Mesendoderm (in vitro differentiated cells): ENCODE measurements at regions not wholly inside any gene's neighbourhood (a gene's known extent, or its start where the extent isn't known, plus 50 kb on each side); places are given as distances from the start of the nearest gene placed in this dataset.
A peak's percentile ranks its signal among the peaks of the same experiment; 100 is the strongest.

Source experiments
- DNase-seq: peaks from one replicate; pipeline ENCODE4 v3.0.0; 2013
- H2AK5ac ChIP-seq: 2 replicates; pipeline ENCODE4 v1.6.1; 2013; ENCODE audit warnings: low read length, inconsistent platforms
- H2BK120ac ChIP-seq: 2 replicates; pipeline ENCODE4 v1.6.1; 2013; ENCODE audit warnings: low read depth, mild to moderate bottlenecking, low read length, moderate library complexity, mixed read lengths
- H2BK15ac ChIP-seq: replicated peaks from 2 replicates; pipeline ENCODE4 v1.6.1; 2013; ENCODE audit warnings: low read depth, mild to moderate bottlenecking, moderate library complexity
- H2BK5ac ChIP-seq: 2 replicates; pipeline ENCODE4 v1.6.1; 2013; ENCODE audit warnings: low read length, inconsistent platforms
- H3K18ac ChIP-seq: 2 replicates; pipeline ENCODE4 v1.6.1; 2013; ENCODE audit warnings: mild to moderate bottlenecking, low read length, mixed read lengths
- H3K23ac ChIP-seq: one replicate; pipeline ENCODE4 v1.6.1; 2013; ENCODE audit warnings: low read length
- H3K27ac ChIP-seq: 2 replicates; pipeline ENCODE4 v1.5.1; 2013; ENCODE audit warnings: low read depth, mild to moderate bottlenecking, inconsistent platforms, low read length, moderate library complexity
- H3K27me3 ChIP-seq: 2 replicates; pipeline ENCODE4 v1.6.1; 2013; ENCODE audit warnings: low read length, control low read depth, mild to moderate bottlenecking, inconsistent platforms; ENCODE audit not compliant: insufficient read depth, poor library complexity
- H3K36me3 ChIP-seq: 2 replicates; pipeline ENCODE4 v1.6.1; 2013; ENCODE audit warnings: low read length, inconsistent platforms; ENCODE audit not compliant: control insufficient read depth, insufficient read depth
- H3K4ac ChIP-seq: one replicate; pipeline ENCODE4 v1.6.1; 2013; ENCODE audit warnings: low read depth, mild to moderate bottlenecking, low read length, moderate library complexity
- H3K4me1 ChIP-seq: 2 replicates; pipeline ENCODE4 v1.6.1; 2013; ENCODE audit warnings: low read depth, low read length, inconsistent platforms; ENCODE audit not compliant: control insufficient read depth
- H3K4me2 ChIP-seq: 2 replicates; pipeline ENCODE4 v1.6.1; 2013; ENCODE audit warnings: low read length
- H3K4me3 ChIP-seq: 2 replicates; pipeline ENCODE4 v1.5.1; 2013; ENCODE audit warnings: mild to moderate bottlenecking, low read length
- H3K56ac ChIP-seq: one replicate; pipeline ENCODE4 v1.6.1; 2013; ENCODE audit warnings: low read length
- H3K79me1 ChIP-seq: 2 replicates; pipeline ENCODE4 v1.6.1; 2013; ENCODE audit warnings: low read length, inconsistent platforms
- H3K79me2 ChIP-seq: 2 replicates; pipeline ENCODE4 v1.6.1; 2013; ENCODE audit warnings: mild to moderate bottlenecking, low read length; ENCODE audit not compliant: control insufficient read depth, insufficient read depth
- H3K9ac ChIP-seq: 2 replicates; pipeline ENCODE4 v1.6.1; 2013; ENCODE audit warnings: low read length, inconsistent platforms
- H4K5ac ChIP-seq: one replicate; pipeline ENCODE4 v1.6.1; 2013; ENCODE audit warnings: low read length
- H4K8ac ChIP-seq: one replicate; pipeline ENCODE4 v1.6.1; 2013; ENCODE audit warnings: low read depth, mild to moderate bottlenecking, control low read depth, low read length, moderate library complexity
- WGBS: extraction: QIAGEN DNeasy Blood & Tissue Kit; methylation state at CpG from one replicate; pipeline ENCODE4 v1.1.7; 2013; ENCODE audit warnings: low lambda C conversion rate, missing lambda C conversion rate; ENCODE audit not compliant: insufficient coverage; ENCODE audit errors: extremely low coverage; 5-methylcytosine and 5-hydroxymethylcytosine counted together

DNA sequence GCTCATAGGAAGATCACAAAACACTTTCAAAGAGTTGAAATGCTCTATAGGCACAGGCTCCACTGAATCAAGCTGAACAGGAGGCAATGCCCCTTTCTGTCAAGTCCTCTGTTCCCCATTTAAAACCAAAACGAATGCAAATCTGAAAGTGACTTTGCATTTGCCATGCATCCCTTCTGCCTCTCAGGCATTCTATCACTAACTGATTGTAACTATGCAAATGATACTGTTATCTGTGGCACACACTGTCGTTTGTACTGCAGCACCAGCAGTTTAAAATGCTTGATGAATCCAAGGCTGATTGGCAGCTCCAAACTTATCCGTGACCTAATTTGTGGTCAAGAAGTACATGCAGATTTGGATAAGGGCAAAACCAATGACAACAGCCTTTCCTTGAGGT, 1067.5 kb upstream of the MAP3K7 start:
- Histone ChIP-seq H3K4me1 (peaks cover 3% of the 10 kb centered on the region), H4K8ac (no peak overlapping the region), H3K23ac (no peak overlapping the region), H3K27ac (no peak overlapping the region), H2BK120ac (no peak overlapping the region), H2BK15ac (no peak overlapping the region), H2BK5ac (no peak overlapping the region), H3K56ac (no peak overlapping the region), H3K79me1 (no peaks in the 10 kb centered on the region), H3K18ac (no peak overlapping the region), H3K79me2 (no peaks in the 10 kb centered on the region), H3K4me3 (no peak overlapping the region), H3K4ac (no peak overlapping the region), H3K9ac (no peak overlapping the region), H3K4me2 (no peak overlapping the region), H2AK5ac (no peak overlapping the region), H3K27me3 (no peaks in the 10 kb centered on the region), H4K5ac (no peak overlapping the region), H3K36me3 (no peaks in the 10 kb centered on the region)
- DNase-seq = peak; percentile 58
- no CpG with 5 or more reads among the region's 3 CpGs for WGBS

DNA sequence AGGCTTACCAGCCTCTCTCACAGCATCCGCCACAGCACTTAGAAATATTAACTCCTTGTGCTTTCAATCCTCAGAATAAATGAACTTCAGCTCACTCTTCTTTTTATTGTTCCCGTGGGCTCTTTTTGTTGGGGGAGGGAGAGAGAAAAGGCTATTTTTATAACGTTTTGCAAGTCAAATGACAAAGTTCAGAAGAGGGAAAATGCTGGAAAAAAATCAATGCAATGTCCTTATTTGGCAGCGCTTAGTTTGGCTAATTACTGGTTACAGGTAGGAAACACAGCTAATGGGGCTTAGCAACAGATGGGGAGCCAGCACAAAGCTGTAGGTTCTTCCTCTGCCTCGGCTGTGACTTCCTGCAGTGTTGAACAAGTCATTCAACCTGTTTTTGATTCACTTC, 1067.0 kb upstream of the MAP3K7 start:
- Histone ChIP-seq H3K79me1 (no peaks in the 10 kb centered on the region), H4K8ac (no peak overlapping the region), H3K4me2 (no peak overlapping the region), H3K36me3 (no peaks in the 10 kb centered on the region), H3K79me2 (no peaks in the 10 kb centered on the region), H2BK120ac (no peak overlapping the region), H2AK5ac (no peak overlapping the region), H3K56ac (no peak overlapping the region), H3K4me3 (no peak overlapping the region), H3K9ac (no peak overlapping the region), H3K27ac (no peak overlapping the region), H2BK5ac (no peak overlapping the region), H2BK15ac (no peak overlapping the region), H3K27me3 (no peaks in the 10 kb centered on the region), H3K4ac (no peak overlapping the region), H3K18ac (no peak overlapping the region), H4K5ac (no peak overlapping the region), H3K23ac (no peak overlapping the region), H3K4me1 (peaks cover 3% of the 10 kb centered on the region)
- WGBS = no CpG with 5 or more reads among the region's 5 CpGs
- peak; percentile 16 for DNase-seq

DNA sequence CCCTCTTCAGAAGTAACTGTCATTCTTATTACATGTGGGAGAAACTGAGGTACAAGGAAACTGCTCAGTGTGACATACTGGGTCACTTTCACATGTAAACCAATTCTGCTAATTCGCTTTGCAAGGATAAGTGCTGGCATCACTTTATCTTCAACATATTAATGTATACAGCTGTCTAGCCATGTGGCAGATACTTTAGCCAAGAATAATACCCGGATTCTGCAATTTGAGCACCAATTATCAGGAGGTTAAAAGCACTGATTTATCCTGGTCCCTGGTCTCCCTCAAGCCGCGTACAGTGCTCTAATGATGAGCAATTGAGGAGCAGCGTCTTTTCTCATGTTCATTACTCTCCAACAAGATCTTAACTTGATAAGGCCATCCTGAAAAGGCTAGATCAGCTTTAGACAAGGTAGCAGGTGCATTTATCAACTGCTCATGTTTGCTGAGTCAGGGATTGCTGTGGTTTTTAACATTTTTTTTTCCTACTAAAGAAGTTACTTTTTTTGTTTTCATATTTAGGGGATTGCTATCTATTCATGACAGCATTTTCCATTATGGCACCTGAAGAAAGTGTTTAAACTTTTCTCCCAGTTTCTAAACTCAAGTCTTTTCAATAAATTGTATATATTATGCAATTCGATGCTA, 1066.3 kb upstream of the MAP3K7 start:
- Histone ChIP-seq H2BK15ac (no peak overlapping the region), H3K18ac (no peak overlapping the region), H4K5ac (no peak overlapping the region), H3K56ac (no peak overlapping the region), H3K4me2 (no peak overlapping the region), H3K23ac (no peak overlapping the region), H3K27ac (no peak overlapping the region), H3K79me1 (no peaks in the 10 kb centered on the region), H3K9ac (no peak overlapping the region), H3K4me3 (no peak overlapping the region), H2BK5ac (no peak overlapping the region), H2AK5ac (no peak overlapping the region), H3K79me2 (no peaks in the 10 kb centered on the region), H2BK120ac (no peak overlapping the region), H3K4me1 (peaks cover 3% of the 10 kb centered on the region), H4K8ac (no peak overlapping the region), H3K36me3 (no peaks in the 10 kb centered on the region), H3K27me3 (no peaks in the 10 kb centered on the region), H3K4ac (no peak overlapping the region)
- DNase-seq = no peak
- WGBS = no CpG with 5 or more reads among the region's 6 CpGs

DNA sequence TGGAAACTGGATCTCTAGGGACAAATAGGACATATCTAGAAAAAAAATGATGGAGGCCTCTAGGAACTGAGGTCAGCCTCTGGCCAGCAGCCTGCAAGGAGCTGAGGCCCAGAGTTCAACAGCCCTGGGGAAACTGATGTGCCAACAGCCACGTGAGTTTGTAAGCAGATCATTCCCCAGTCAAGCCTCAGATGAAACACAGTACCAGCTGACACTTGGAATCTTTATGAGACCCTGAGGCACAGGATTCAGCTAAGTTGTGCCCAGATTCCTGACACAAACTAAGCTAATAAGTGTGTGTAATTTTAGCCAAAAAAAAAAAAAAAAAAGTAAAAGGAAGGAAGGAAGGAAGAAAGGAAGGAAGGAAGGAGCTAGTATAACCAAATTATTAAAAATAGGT, 1059.8 kb upstream of the MAP3K7 start:
- no CpG with 5 or more reads among the region's 1 CpG for WGBS
- no peak overlapping the region for H3K56ac ChIP-seq
- H2BK120ac ChIP-seq = no peak overlapping the region
- no peaks in the 10 kb centered on the region for H3K79me2 ChIP-seq
- no peak overlapping the region for H3K18ac ChIP-seq
- H2BK5ac ChIP-seq = no peak overlapping the region
- H3K9ac ChIP-seq = no peak overlapping the region
- no peak for DNase-seq
- no peak overlapping the region for H3K4me2 ChIP-seq
- no peaks in the 10 kb centered on the region for H3K4me1 ChIP-seq
- H3K27me3 ChIP-seq = no peaks in the 10 kb centered on the region
- no peak overlapping the region for H4K5ac ChIP-seq
- H3K23ac ChIP-seq = no peak overlapping the region
- H4K8ac ChIP-seq = no peak overlapping the region
- no peak overlapping the region for H2BK15ac ChIP-seq
- no peaks in the 10 kb centered on the region for H3K79me1 ChIP-seq
- H3K4me3 ChIP-seq = no peak overlapping the region
- no peak overlapping the region for H3K27ac ChIP-seq
- no peaks in the 10 kb centered on the region for H3K36me3 ChIP-seq
- no peak overlapping the region for H3K4ac ChIP-seq
- H2AK5ac ChIP-seq = no peak overlapping the region

DNA sequence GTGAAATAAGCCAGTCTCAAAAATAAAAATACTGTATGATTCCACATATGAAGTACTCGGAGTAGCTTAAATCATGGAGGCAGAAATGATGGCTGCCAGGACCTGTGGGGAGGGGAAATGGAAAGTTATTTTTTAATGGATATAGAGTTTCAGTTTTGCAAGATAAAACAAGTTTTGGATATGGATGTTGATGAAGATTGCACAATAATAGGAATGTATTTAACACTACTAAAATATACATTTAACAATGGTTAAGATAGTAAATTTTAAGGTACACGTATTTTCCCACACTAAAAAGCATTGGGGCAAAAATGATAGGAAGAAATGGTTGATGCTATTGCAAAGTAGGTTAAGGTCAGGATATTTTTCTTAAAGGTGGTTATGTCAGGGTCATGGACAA, 1058.9 kb upstream of the MAP3K7 start:
- Histone ChIP-seq H4K5ac (no peak overlapping the region), H2BK15ac (no peak overlapping the region), H3K4me1 (no peaks in the 10 kb centered on the region), H3K79me1 (no peaks in the 10 kb centered on the region), H3K79me2 (no peaks in the 10 kb centered on the region), H3K36me3 (no peaks in the 10 kb centered on the region), H4K8ac (no peak overlapping the region), H3K27ac (no peak overlapping the region), H3K4me3 (no peak overlapping the region), H3K4me2 (no peak overlapping the region), H2BK5ac (no peak overlapping the region), H3K4ac (no peak overlapping the region), H3K27me3 (no peaks in the 10 kb centered on the region), H2BK120ac (no peak overlapping the region), H3K18ac (no peak overlapping the region), H3K9ac (no peak overlapping the region), H2AK5ac (no peak overlapping the region), H3K23ac (no peak overlapping the region), H3K56ac (no peak overlapping the region)
- no CpG with 5 or more reads among the region's 2 CpGs for WGBS
- no peak for DNase-seq

DNA sequence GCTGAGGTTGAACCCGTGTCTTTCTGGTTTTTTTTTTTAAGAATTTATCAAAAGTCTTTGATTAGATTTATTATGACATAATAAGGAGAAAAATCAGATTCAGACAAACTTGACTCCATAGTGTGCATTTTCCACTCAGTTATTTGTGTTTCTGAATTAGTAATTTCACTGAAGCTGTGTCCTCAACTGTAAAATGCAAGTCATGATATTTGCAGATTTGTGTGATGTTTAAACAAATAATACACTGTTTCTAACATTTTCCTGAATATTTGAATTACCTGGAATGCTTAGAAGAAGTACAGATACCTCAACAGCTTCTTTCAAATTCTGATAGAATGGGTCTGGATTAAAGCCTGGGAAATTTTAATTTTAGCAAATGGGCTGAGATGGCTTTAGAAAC, 1050.3 kb upstream of the MAP3K7 start:
- no peak overlapping the region for H3K56ac ChIP-seq
- no peak overlapping the region for H3K23ac ChIP-seq
- DNase-seq = no peak
- H3K4me2 ChIP-seq = no peak overlapping the region
- no peak overlapping the region for H2BK120ac ChIP-seq
- H3K79me1 ChIP-seq = no peaks in the 10 kb centered on the region
- no peak overlapping the region for H3K9ac ChIP-seq
- H2BK15ac ChIP-seq = no peak overlapping the region
- H4K8ac ChIP-seq = no peak overlapping the region
- peaks cover 4% of the 10 kb centered on the region for H3K4me1 ChIP-seq
- H3K36me3 ChIP-seq = no peaks in the 10 kb centered on the region
- no peak overlapping the region for H3K27ac ChIP-seq
- H3K79me2 ChIP-seq = no peaks in the 10 kb centered on the region
- H3K18ac ChIP-seq = no peak overlapping the region
- no peaks in the 10 kb centered on the region for H3K27me3 ChIP-seq
- H2BK5ac ChIP-seq = no peak overlapping the region
- H3K4me3 ChIP-seq = no peak overlapping the region
- no CpG with 5 or more reads among the region's 1 CpG for WGBS
- H2AK5ac ChIP-seq = no peak overlapping the region
- H4K5ac ChIP-seq = no peak overlapping the region
- H3K4ac ChIP-seq = no peak overlapping the region
